C4-2B (cell line): ENCODE measurements at regions not wholly inside any gene's neighbourhood (a gene's known extent, or its start where the extent isn't known, plus 50 kb on each side); places are given as distances from the start of the nearest gene placed in this dataset.
"Not testable (repeated sequence)": the region's sequence is repeated elsewhere in the genome, so short reads cannot be mapped to it uniquely, and the experiment has no call there.

Experiments used
- H3K27ac ChIP-seq: fragments of 450-650 bp; 2 replicates; pipeline ENCODE4 v1.5.1; 2017
- CTCF ChIP-seq: fragments of 450-650 bp; conservative IDR thresholded peaks from 2 replicates; pipeline ENCODE4 v1.5.1; 2017; ENCODE audit warnings: mild to moderate bottlenecking
- ZFX ChIP-seq: fragments of 450-650 bp; IDR thresholded peaks from 2 replicates; pipeline ENCODE4 v1.6.1; 2017

GRCh38 chr4:151574968-151575367 lies 166.0 kb downstream of the FHIP1A start:
- TF ChIP-seq ZFX: no peak
- no peak for TF ChIP-seq CTCF
- H3K27ac ChIP-seq: no peak overlapping the region

DNA sequence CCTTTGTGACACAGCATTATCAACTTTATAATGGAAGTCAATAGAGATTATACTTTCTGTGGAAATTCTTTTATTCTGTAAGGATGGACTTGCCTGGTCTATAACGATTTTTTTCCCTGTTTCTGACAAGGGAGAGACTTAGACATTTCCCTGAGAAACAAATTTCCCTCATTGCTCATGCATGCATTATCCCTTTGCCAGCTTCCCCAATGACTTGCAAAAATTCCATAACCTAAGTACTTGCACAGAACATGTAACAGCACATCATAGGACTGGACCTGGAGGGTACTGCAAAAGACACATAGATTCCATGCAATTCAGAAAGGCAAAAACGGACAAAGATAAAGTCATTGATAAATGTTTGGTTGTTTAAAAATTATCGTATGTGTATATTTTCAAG lies 166.7 kb downstream of the FHIP1A start:
- no peak for TF ChIP-seq ZFX
- no peak for TF ChIP-seq CTCF
- H3K27ac ChIP-seq: no peak overlapping the region

GRCh38 chr4:151576627-151577026 lies 167.7 kb downstream of the FHIP1A start:
- H3K27ac ChIP-seq: no peak overlapping the region
- TF ChIP-seq CTCF: no peak
- no peak for TF ChIP-seq ZFX

DNA sequence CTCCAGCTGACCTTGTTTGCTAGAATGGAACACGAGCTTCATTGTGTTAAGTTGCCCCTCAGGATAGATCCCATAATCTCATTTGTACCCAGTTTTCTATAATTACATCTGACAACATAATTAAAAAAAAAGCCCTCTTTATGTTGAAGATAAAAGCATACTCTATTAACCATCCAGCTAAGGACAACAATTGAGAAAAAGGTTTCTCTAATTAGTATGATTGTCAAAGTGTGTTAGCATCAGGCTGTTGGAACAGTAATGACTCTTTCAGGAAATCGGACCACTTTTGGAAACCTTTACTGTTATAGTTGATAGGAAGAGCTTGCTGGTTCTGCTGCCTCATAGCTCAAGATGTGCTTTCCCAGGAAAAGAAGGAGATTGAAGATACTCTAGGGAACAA lies 172.6 kb downstream of the FHIP1A start:
- TF ChIP-seq CTCF (no peak), ZFX (no peak)
- H3K27ac ChIP-seq: no peak overlapping the region

DNA sequence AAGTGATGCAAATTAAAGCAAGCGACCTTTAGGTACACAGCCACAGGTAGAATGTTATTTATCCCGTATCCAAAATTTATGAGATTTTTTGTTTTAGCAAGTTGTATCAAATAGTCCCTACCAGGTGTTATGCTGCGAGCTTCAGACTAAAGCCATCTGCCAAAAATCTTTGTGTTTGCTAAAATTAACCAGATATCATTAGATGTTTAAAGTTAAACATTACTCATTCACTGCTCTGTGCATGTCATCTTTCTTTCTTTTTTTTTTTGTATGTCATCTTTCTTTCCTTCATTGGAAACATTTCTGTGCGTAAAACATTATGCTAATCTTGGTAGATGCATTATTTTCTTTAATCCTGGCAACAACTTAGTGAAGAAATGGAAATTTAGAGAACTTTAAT lies 173.1 kb downstream of the FHIP1A start:
- H3K27ac ChIP-seq: no peak overlapping the region
- TF ChIP-seq ZFX: no peak
- TF ChIP-seq CTCF: no peak

DNA sequence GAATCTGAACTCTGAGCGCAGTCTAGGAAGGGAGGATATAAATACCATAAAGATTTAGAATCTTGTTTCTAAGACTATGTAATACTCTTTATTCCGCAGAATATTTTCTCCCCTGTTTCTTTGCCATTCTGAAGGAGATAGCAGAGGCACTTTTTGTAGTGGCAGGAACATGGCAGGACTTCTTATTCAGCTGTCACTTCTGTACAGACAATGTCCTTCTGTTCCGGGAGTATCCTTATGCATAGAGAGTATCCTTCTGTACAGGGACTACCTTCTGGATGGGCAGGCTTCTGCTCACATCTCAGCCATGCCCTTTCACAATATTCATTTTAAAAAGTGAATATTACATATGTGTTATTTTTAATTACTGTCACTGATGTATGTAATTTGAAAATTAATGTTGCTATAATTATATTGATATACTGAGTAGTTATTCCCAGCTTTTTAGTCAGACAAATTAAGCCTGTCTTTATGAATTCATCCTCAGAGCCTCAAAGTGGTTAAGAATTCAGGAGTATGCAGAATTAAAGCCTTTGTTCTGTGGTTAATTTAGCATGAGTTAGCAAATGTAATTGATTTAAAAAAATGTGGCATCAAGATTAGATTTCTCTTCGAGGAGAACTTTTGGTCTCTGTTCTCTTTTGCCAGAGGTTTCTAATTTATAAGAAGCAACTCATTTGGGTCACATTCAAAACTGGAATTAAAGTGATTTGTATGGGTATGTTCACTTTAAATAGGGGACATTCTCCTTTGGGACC lies 174.4 kb downstream of the FHIP1A start:
- TF ChIP-seq ZFX (no peak), CTCF (no peak)
- no peak overlapping the region for H3K27ac ChIP-seq

GRCh38 chr4:151584101-151584500 lies 175.1 kb downstream of the FHIP1A start:
- H3K27ac ChIP-seq: no peak overlapping the region

DNA sequence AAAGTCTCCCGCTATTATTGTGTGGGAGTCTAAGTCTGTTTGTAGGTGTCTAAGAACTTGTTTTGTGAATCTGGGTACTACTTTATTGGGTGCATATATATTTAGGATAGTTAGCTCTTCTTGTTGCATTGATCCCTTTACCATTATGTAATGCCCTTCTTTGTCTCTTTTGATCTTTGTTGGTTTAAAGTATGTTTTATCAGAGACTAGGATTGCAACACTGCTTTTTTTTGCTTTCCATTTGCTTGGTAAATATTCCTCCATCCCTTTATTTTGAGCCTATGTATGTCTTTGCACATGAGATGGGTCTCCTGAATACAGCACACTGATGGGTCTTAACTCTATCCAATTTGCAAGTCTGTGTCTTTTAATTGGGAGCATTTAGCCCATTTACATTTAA lies 165.2 kb downstream of the GATB start:
- H3K27ac ChIP-seq: not testable (repeated sequence)

More at GRCh38 chr4:151584101-151584500, 175.1 kb downstream of the FHIP1A start:
- TF ChIP-seq CTCF: no peak
- no peak for TF ChIP-seq ZFX

GRCh38 chr4:151597691-151598090 lies 163.1 kb downstream of the GATB start:
- H3K27ac ChIP-seq: not testable (repeated sequence)
